Endothelial cell of umbilical vein (primary cell): ENCODE measurements at regions not wholly inside any gene's neighbourhood (a gene's known extent, or its start where the extent isn't known, plus 50 kb on each side); places are given as distances from the start of the nearest gene placed in this dataset.

Source experiments
- BruUV-seq: library from RNA; stranded (reverse); fragments of 400-500 nt; replicated peaks from 2 replicates; lab custom pipeline; 2021; lab: Mats Ljungman, UMichigan
- CTCF ChIA-PET: fragments of 300-600, 350-600 bp; sonication (Branson Sonifier 250); formaldehyde crosslinking; loops from one replicate; lab custom pipeline; 2021; ENCODE audit warnings: antibody characterized with exemption, inconsistent platforms; lab: Charles Lee
- POLR2A ChIA-PET: fragments of 300-600, 350-600 bp; sonication (Branson Sonifier 250); formaldehyde crosslinking; loops from one replicate; lab custom pipeline; 2021; ENCODE audit warnings: antibody characterized with exemption, inconsistent platforms; lab: Charles Lee
- DNase-seq: peaks from one replicate; pipeline ENCODE4 v3.0.0-alpha.2; 2011; ENCODE audit warnings: low read depth, low spot score
- FAIRE-seq: peaks from 2 replicates; lab custom pipeline; 2011; peaks lifted over from hg19 to GRCh38; lab: Jason Lieb, UNC
- H2AFZ ChIP-seq: 2 replicates; pipeline ENCODE4 v1.6.0; 2012; ENCODE audit warnings: low read depth, low read length, control low read depth, inconsistent platforms
- H3K27ac ChIP-seq: 2 replicates; pipeline ENCODE4 v1.5.1; 2011; ENCODE audit warnings: low read depth, mild to moderate bottlenecking, control low read depth, low read length, moderate library complexity; ENCODE audit not compliant: insufficient read depth
- H3K27me3 ChIP-seq, 2 experiments: 2 replicates each; pipeline versions ENCODE4 v1.6.0 to v1.6.1; 2011; ENCODE audit warnings: low read length in 2 of 2, mixed read lengths in 1 of 2; ENCODE audit not compliant: control insufficient read depth in 2 of 2, insufficient read depth in 2 of 2
- H3K36me3 ChIP-seq, 2 experiments: 2 replicates in 1 of 2; 3 replicates in 1 of 2; pipeline ENCODE4 v1.5.1; 2011; ENCODE audit warnings: low read length in 2 of 2, mild to moderate bottlenecking in 1 of 2, moderate library complexity in 1 of 2; ENCODE audit not compliant: control insufficient read depth in 2 of 2, insufficient read depth in 2 of 2; ENCODE audit errors: extremely low read depth in 1 of 2
- H3K4me1 ChIP-seq: 3 replicates; pipeline ENCODE4 v1.5.1; 2011; ENCODE audit warnings: mild to moderate bottlenecking, low read length; ENCODE audit not compliant: control insufficient read depth, insufficient read depth; ENCODE audit errors: extremely low read depth
- H3K4me2 ChIP-seq: 2 replicates; pipeline ENCODE4 v1.6.1; 2011; ENCODE audit warnings: low read length, control low read depth, mixed read lengths; ENCODE audit not compliant: insufficient read depth
- H3K4me3 ChIP-seq, 3 experiments: fragments of 200-600 bp in 1 of 3; sonication (generic), shearing (Covaris generic) in 1 of 3; replicated peaks in 1 of 3; 2 replicates each; pipeline ENCODE4 v1.5.1; 2011 to 2016; ENCODE audit warnings: control low read depth in 3 of 3, low read length in 3 of 3, mild to moderate bottlenecking in 2 of 3, inconsistent platforms in 1 of 3, low read depth in 1 of 3, moderate library complexity in 1 of 3; ENCODE audit not compliant: insufficient read depth in 1 of 3
- H3K79me2 ChIP-seq: 2 replicates; pipeline ENCODE4 v1.6.0; 2012; ENCODE audit warnings: low read length, inconsistent platforms; ENCODE audit not compliant: control insufficient read depth, insufficient read depth
- H3K9ac ChIP-seq: replicated peaks from 2 replicates; pipeline ENCODE3; 2011; ENCODE audit warnings: low read length, control low read depth; ENCODE audit not compliant: insufficient read depth; ENCODE audit errors: extremely low read depth
- H3K9me1 ChIP-seq: replicated peaks from 3 replicates; pipeline ENCODE4 v1.6.0; 2011; ENCODE audit warnings: mild to moderate bottlenecking, low read length; ENCODE audit not compliant: control insufficient read depth, insufficient read depth; ENCODE audit errors: extremely low read depth
- H3K9me3 ChIP-seq: replicated peaks from 2 replicates; pipeline ENCODE4 v1.5.1; 2012; ENCODE audit warnings: low read length, inconsistent platforms; ENCODE audit not compliant: control insufficient read depth, insufficient read depth
- H4K20me1 ChIP-seq: replicated peaks from 2 replicates; pipeline ENCODE3; 2011; ENCODE audit warnings: mild to moderate bottlenecking, low read length; ENCODE audit not compliant: control insufficient read depth, insufficient read depth; ENCODE audit errors: extremely low read depth
- EZH2 ChIP-seq: IDR thresholded peaks from 2 replicates; pipeline ENCODE4 v1.6.1; 2012; ENCODE audit warnings: borderline replicate concordance, low read depth, mild to moderate bottlenecking, moderate library complexity, low read length, inconsistent platforms; ENCODE audit not compliant: severe bottlenecking
- FOS ChIP-seq: IDR thresholded peaks from 2 replicates; pipeline ENCODE4 v1.6.1; 2011; ENCODE audit warnings: mild to moderate bottlenecking, low read length, moderate library complexity, borderline replicate concordance; ENCODE audit not compliant: insufficient read depth
- GATA2 ChIP-seq: IDR thresholded peaks from 2 replicates; pipeline ENCODE4 v1.7.0; 2011; ENCODE audit warnings: low read depth, mild to moderate bottlenecking, moderate library complexity, mixed read lengths, low read length; ENCODE audit not compliant: insufficient read length, insufficient read depth
- JUN ChIP-seq: IDR thresholded peaks from 2 replicates; pipeline ENCODE4 v1.6.1; 2011; ENCODE audit warnings: borderline replicate concordance, low read depth; ENCODE audit not compliant: insufficient read length, insufficient read depth
- MAX ChIP-seq: IDR thresholded peaks from 2 replicates; pipeline ENCODE4 v1.6.1; 2011; ENCODE audit not compliant: insufficient read depth, insufficient read length
- MYC ChIP-seq: IDR thresholded peaks from one replicate; pipeline ENCODE4 v1.6.1; 2011; ENCODE audit warnings: mild to moderate bottlenecking, low read depth, low read length
- POLR2A ChIP-seq: IDR thresholded peaks from 2 replicates; pipeline ENCODE4 v1.6.1; 2012; ENCODE audit warnings: low read depth, mild to moderate bottlenecking, control low read depth, low read length
- POLR2AphosphoS5 ChIP-seq: IDR thresholded peaks from 2 replicates; pipeline ENCODE4 v1.6.1; 2012; ENCODE audit warnings: low read depth, mild to moderate bottlenecking, control low read depth, low read length, moderate library complexity; ENCODE audit not compliant: insufficient read depth
- dilution Hi-C: fragments of 300-500 bp; cut with MboI; formaldehyde crosslinking; loops from one replicate; pipeline ENCODE4 v1.15.0; 2019; ENCODE audit warnings: low sequenced_read_pairs; ENCODE audit not compliant: extremely low pct_ligation_motif_present
- intact Hi-C: fragments of 100-400 bp; cut with micrococcal nuclease; formaldehyde crosslinking; loops from one replicate; pipeline ENCODE4 v1.10.0; 2022
- TF ChIP-seq, protein P1 (sequence below), 2 donors: IDR thresholded peaks; 1 replicate in 1 of 2; 2 replicates in 1 of 2; pipeline ENCODE4 v1.5.1; 2011; ENCODE audit warnings: low read length in 2 of 2, mild to moderate bottlenecking in 2 of 2, moderate library complexity in 2 of 2, control low read depth in 1 of 2, inconsistent platforms in 1 of 2, low read depth in 1 of 2; ENCODE audit not compliant: insufficient read depth in 1 of 2; ENCODE audit errors: extremely low read depth in 1 of 2

- Histone ChIP-seq H3K9me3 (no peaks in the 10 kb centered on the region), H3K4me1 (no peaks in the 10 kb centered on the region), H3K27me3 (no peaks in the 10 kb centered on the region), H3K4me3 (no peak overlapping the region), H3K9me1 (peaks cover 2% of the 10 kb centered on the region), H2AFZ (no peak overlapping the region), H3K4me2 (no peak overlapping the region), H3K9ac (no peak overlapping the region), H3K27ac (no peak overlapping the region), H4K20me1 (no peaks in the 10 kb centered on the region), H3K36me3 (no peaks in the 10 kb centered on the region), H3K79me2 (no peaks in the 10 kb centered on the region)
- ChIA-PET POLR2A (no interaction called here), CTCF (interaction anchor here (0.7 to 1.4 kb wide), 4 partner anchors 8 to 355 kb away, joined by 3 read pairs; no protein-coding TSS in a partner anchor)
- BruUV-seq = no TSS peak
- intact Hi-C loops = no loop called here
- FAIRE-seq (no peak), DNase-seq (no peak)
- TF ChIP-seq GATA2 (no peak), EZH2 (no peak), JUN (no peak), POLR2AphosphoS5 (no peak), MYC (no peak), MAX (no peak), POLR2A (no peak), FOS (no peak)
- TF ChIP-seq, protein P1, sequence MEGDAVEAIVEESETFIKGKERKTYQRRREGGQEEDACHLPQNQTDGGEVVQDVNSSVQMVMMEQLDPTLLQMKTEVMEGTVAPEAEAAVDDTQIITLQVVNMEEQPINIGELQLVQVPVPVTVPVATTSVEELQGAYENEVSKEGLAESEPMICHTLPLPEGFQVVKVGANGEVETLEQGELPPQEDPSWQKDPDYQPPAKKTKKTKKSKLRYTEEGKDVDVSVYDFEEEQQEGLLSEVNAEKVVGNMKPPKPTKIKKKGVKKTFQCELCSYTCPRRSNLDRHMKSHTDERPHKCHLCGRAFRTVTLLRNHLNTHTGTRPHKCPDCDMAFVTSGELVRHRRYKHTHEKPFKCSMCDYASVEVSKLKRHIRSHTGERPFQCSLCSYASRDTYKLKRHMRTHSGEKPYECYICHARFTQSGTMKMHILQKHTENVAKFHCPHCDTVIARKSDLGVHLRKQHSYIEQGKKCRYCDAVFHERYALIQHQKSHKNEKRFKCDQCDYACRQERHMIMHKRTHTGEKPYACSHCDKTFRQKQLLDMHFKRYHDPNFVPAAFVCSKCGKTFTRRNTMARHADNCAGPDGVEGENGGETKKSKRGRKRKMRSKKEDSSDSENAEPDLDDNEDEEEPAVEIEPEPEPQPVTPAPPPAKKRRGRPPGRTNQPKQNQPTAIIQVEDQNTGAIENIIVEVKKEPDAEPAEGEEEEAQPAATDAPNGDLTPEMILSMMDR (IDR thresholded peaks at IDR 0.05; ENCODE audit: extremely low read depth in 1 of 2, insufficient read depth in 1 of 2, low read depth in 1 of 2, low read length in 2 of 2) = no peak
- dilution Hi-C loops = no loop called here
These were observed 215.2 kb downstream of the HTR7 start for GRCh38 chr10:90642650-90643049.
